Neural progenitor cell (in vitro differentiated cells): ENCODE measurements at regions not wholly inside any gene's neighbourhood (a gene's known extent, or its start where the extent isn't known, plus 50 kb on each side); places are given as distances from the start of the nearest gene placed in this dataset.

ENCODE experiments used
- DNase-seq: peaks from one replicate; pipeline ENCODE4 v3.0.0-alpha.2; 2016; ENCODE audit warnings: low spot score
- H2AFZ ChIP-seq: fragments of 200-600 bp; sonication (generic); replicated peaks from 2 replicates; pipeline ENCODE4 v1.6.1; 2016; ENCODE audit warnings: antibody characterized with exemption
- H3F3A ChIP-seq: fragments of 200-600 bp; sonication (generic); 2 replicates; pipeline ENCODE4 v1.6.1; 2016; ENCODE audit warnings: antibody characterized with exemption, low read depth
- H3K27ac ChIP-seq: fragments of 200-600 bp; sonication (generic); 2 replicates; pipeline ENCODE4 v1.5.1; 2016; ENCODE audit warnings: mild to moderate bottlenecking
- H3K27me3 ChIP-seq: fragments of 200-600 bp; sonication (generic); 2 replicates; pipeline ENCODE4 v1.6.1; 2016; ENCODE audit warnings: mild to moderate bottlenecking, moderate library complexity
- H3K36me3 ChIP-seq: fragments of 200-600 bp; sonication (generic); 2 replicates; pipeline ENCODE4 v1.5.1; 2016
- H3K4me1 ChIP-seq: fragments of 200-600 bp; sonication (generic); 2 replicates; pipeline ENCODE4 v1.6.1; 2016; ENCODE audit warnings: mixed run types
- H3K4me2 ChIP-seq: fragments of 200-600 bp; sonication (generic); 2 replicates; pipeline ENCODE4 v1.6.1; 2016
- H3K4me3 ChIP-seq: fragments of 200-600 bp; sonication (generic); 2 replicates; pipeline ENCODE4 v1.5.1; 2016
- H3K79me2 ChIP-seq: fragments of 200-600 bp; sonication (generic); 2 replicates; pipeline ENCODE4 v1.6.1; 2016; ENCODE audit warnings: low read depth
- H3K9ac ChIP-seq: fragments of 200-600 bp; sonication (generic); 2 replicates; pipeline ENCODE4 v1.6.1; 2016
- H3K9me3 ChIP-seq: fragments of 200-600 bp; sonication (generic); 2 replicates; pipeline ENCODE4 v1.5.1; 2016; ENCODE audit warnings: low read depth
- H4K20me1 ChIP-seq: fragments of 200-600 bp; sonication (generic); 2 replicates; pipeline ENCODE4 v1.6.1; 2016; ENCODE audit warnings: low read depth
- H3K27ac Mint-ChIP-seq: 3 replicates; pipeline ENCODE4 v1.8.0; 2021; ENCODE audit warnings: mixed read lengths
- H3K27me3 Mint-ChIP-seq: 2 replicates; pipeline ENCODE4 v1.8.0; 2022; ENCODE audit warnings: low read depth, mild to moderate bottlenecking, inconsistent platforms, moderate library complexity, mixed read lengths; ENCODE audit not compliant: insufficient read depth
- H3K36me3 Mint-ChIP-seq: 3 replicates; pipeline ENCODE4 v1.8.0; 2021; ENCODE audit warnings: mixed read lengths
- H3K4me1 Mint-ChIP-seq: 3 replicates; pipeline ENCODE4 v1.8.0; 2021; ENCODE audit warnings: mixed read lengths
- H3K4me3 Mint-ChIP-seq: 3 replicates; pipeline ENCODE4 v1.8.0; 2021; ENCODE audit warnings: mild to moderate bottlenecking, moderate library complexity, mixed read lengths
- H3K9me3 Mint-ChIP-seq: 3 replicates; pipeline ENCODE4 v1.8.0; 2020; ENCODE audit warnings: mixed read lengths
- EZH2 ChIP-seq: fragments of 200-600 bp; sonication (generic); IDR thresholded peaks from 2 replicates; pipeline ENCODE4 v1.6.1; 2017; ENCODE audit warnings: antibody characterized with exemption, mild to moderate bottlenecking, moderate library complexity
- EZH2phosphoT487 ChIP-seq: fragments of 200-600 bp; sonication (generic); IDR thresholded peaks from 2 replicates; pipeline ENCODE4 v1.6.1; 2017; ENCODE audit warnings: antibody characterized with exemption
- TF ChIP-seq, protein P1 (sequence below): fragments of 200-600 bp; sonication (generic); IDR thresholded peaks from 2 replicates; pipeline ENCODE4 v1.5.1; 2017; ENCODE audit warnings: antibody characterized with exemption, mild to moderate bottlenecking

DNA sequence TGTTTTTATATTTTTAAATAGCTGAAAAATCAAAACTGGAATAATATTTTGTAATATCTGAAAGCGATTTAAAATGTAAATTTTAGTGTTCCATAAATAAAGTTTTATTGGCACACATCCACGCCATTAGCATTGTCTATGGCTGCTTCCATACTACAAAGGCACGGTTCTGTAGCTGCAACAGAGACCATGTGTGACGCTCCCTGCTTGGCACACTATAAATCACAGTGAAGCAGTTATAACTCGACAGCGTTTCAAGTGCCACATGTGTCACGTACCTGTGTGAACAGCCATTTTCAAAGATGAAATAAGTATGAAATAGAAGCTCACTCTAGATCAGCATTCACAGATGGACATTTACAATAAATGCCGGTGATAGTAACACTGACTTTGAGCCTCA is 810.1 kb upstream of the WWC1 start:
- DNase-seq = no peak
- no peak overlapping the region for H3K4me3 Mint-ChIP-seq
- peaks cover 3% of the 10 kb centered on the region for H3K9me3 Mint-ChIP-seq
- no peaks in the 10 kb centered on the region for H3K9me3 ChIP-seq
- H3K36me3 ChIP-seq = no peaks in the 10 kb centered on the region
- H3K4me1 Mint-ChIP-seq = peaks cover 5% of the 10 kb centered on the region
- no peaks in the 10 kb centered on the region for H4K20me1 ChIP-seq
- H3K27ac Mint-ChIP-seq = no peak overlapping the region
- no peak overlapping the region for H2AFZ ChIP-seq
- H3K27me3 ChIP-seq = no peaks in the 10 kb centered on the region
- no peak overlapping the region for H3K4me3 ChIP-seq
- no peak for TF ChIP-seq EZH2
- TF ChIP-seq, protein P1, sequence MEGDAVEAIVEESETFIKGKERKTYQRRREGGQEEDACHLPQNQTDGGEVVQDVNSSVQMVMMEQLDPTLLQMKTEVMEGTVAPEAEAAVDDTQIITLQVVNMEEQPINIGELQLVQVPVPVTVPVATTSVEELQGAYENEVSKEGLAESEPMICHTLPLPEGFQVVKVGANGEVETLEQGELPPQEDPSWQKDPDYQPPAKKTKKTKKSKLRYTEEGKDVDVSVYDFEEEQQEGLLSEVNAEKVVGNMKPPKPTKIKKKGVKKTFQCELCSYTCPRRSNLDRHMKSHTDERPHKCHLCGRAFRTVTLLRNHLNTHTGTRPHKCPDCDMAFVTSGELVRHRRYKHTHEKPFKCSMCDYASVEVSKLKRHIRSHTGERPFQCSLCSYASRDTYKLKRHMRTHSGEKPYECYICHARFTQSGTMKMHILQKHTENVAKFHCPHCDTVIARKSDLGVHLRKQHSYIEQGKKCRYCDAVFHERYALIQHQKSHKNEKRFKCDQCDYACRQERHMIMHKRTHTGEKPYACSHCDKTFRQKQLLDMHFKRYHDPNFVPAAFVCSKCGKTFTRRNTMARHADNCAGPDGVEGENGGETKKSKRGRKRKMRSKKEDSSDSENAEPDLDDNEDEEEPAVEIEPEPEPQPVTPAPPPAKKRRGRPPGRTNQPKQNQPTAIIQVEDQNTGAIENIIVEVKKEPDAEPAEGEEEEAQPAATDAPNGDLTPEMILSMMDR = no peak
- H3K79me2 ChIP-seq = no peaks in the 10 kb centered on the region
- H3K4me1 ChIP-seq = no peaks in the 10 kb centered on the region
- H3K27me3 Mint-ChIP-seq = no peaks in the 10 kb centered on the region
- H3K4me2 ChIP-seq = no peak overlapping the region
- H3K27ac ChIP-seq = no peak overlapping the region
- H3K9ac ChIP-seq = no peak overlapping the region
- no peaks in the 10 kb centered on the region for H3F3A ChIP-seq
- no peaks in the 10 kb centered on the region for H3K36me3 Mint-ChIP-seq

- Histone ChIP-seq H3K4me1 (no peaks in the 10 kb centered on the region), H3K36me3 (no peaks in the 10 kb centered on the region), H3K9me3 (no peaks in the 10 kb centered on the region), H3K27ac (no peak overlapping the region), H3K79me2 (no peaks in the 10 kb centered on the region), H3F3A (no peaks in the 10 kb centered on the region), H2AFZ (no peak overlapping the region), H3K4me2 (no peak overlapping the region), H3K27me3 (no peaks in the 10 kb centered on the region), H4K20me1 (no peaks in the 10 kb centered on the region), H3K9ac (no peak overlapping the region), H3K4me3 (no peak overlapping the region)
- no peak for DNase-seq
- H3K4me1 Mint-ChIP-seq = peaks cover 5% of the 10 kb centered on the region
- no peak overlapping the region for H3K4me3 Mint-ChIP-seq
- no peak for TF ChIP-seq EZH2
- no peak for TF ChIP-seq EZH2phosphoT487
- TF ChIP-seq, protein P1 = no peak
- H3K27me3 Mint-ChIP-seq = no peaks in the 10 kb centered on the region
- H3K36me3 Mint-ChIP-seq = no peaks in the 10 kb centered on the region
- peaks cover 3% of the 10 kb centered on the region for H3K9me3 Mint-ChIP-seq
- no peak overlapping the region for H3K27ac Mint-ChIP-seq
These were observed 808.9 kb upstream of the WWC1 start for GRCh38 chr5:167482555-167482954.

GRCh38 chr5:167485061-167485774 is 806.2 kb upstream of the WWC1 start:
- no peaks in the 10 kb centered on the region for H3K27me3 ChIP-seq
- DNase-seq = no peak
- no peak overlapping the region for H3K27ac ChIP-seq
- H4K20me1 ChIP-seq = no peaks in the 10 kb centered on the region
- H3K4me1 Mint-ChIP-seq = peaks cover 5% of the 10 kb centered on the region
- H3K79me2 ChIP-seq = no peaks in the 10 kb centered on the region
- no peak overlapping the region for H3K4me2 ChIP-seq
- TF ChIP-seq, protein P1 = no peak
- TF ChIP-seq EZH2 (no peak), EZH2phosphoT487 (no peak)
- no peak overlapping the region for H3K9ac ChIP-seq
- no peaks in the 10 kb centered on the region for H3K4me1 ChIP-seq
- no peaks in the 10 kb centered on the region for H3K36me3 Mint-ChIP-seq
- no peak overlapping the region for H3K4me3 Mint-ChIP-seq
- H3K27me3 Mint-ChIP-seq = no peaks in the 10 kb centered on the region
- H3F3A ChIP-seq = no peaks in the 10 kb centered on the region
- no peaks in the 10 kb centered on the region for H3K9me3 ChIP-seq
- H3K27ac Mint-ChIP-seq = no peak overlapping the region
- peaks cover 3% of the 10 kb centered on the region for H3K9me3 Mint-ChIP-seq
- H3K36me3 ChIP-seq = no peaks in the 10 kb centered on the region
- H3K4me3 ChIP-seq = no peak overlapping the region
- H2AFZ ChIP-seq = no peak overlapping the region
